NCI-H748 (cell line): ENCODE measurements at regions not wholly inside any gene's neighbourhood (a gene's known extent, or its start where the extent isn't known, plus 50 kb on each side); places are given as distances from the start of the nearest gene placed in this dataset.
"Not testable (repeated sequence)": the region's sequence is repeated elsewhere in the genome, so short reads cannot be mapped to it uniquely, and the experiment has no call there.

ENCODE experiments used
- DNase-seq: peaks from one replicate; lab custom pipeline; 2025; ENCODE audit not compliant: unreplicated experiment; lab: John Stamatoyannopoulos, UW

- no peak for DNase-seq
These were observed 205.6 kb upstream of the PTER start for GRCh38 chr10:16231176-16231575.

GRCh38 chr10:16231734-16232435 lies 204.9 kb upstream of the PTER start:
- DNase-seq = no peak

GRCh38 chr10:16232441-16232840 lies 204.4 kb upstream of the PTER start:
- DNase-seq = no peak

GRCh38 chr10:16234916-16235315 lies 201.9 kb upstream of the PTER start:
- DNase-seq = no peak

GRCh38 chr10:16242446-16242845 lies 194.4 kb upstream of the PTER start:
- DNase-seq = no peak

GRCh38 chr10:16242859-16243613 lies 193.8 kb upstream of the PTER start:
- DNase-seq = no peak

- not testable (repeated sequence) for DNase-seq
These were observed 186.7 kb upstream of the PTER start for GRCh38 chr10:16250136-16250535.

- DNase-seq = no peak
These were observed 180.5 kb upstream of the PTER start for GRCh38 chr10:16256336-16256735.

GRCh38 chr10:16258291-16259040 lies 178.3 kb upstream of the PTER start:
- DNase-seq = no peak

GRCh38 chr10:16259726-16260125 lies 177.1 kb upstream of the PTER start:
- no peak for DNase-seq

- no peak for DNase-seq
These were observed 176.4 kb upstream of the PTER start for GRCh38 chr10:16260388-16260787.

- DNase-seq = no peak
These were observed 165.2 kb upstream of the PTER start for GRCh38 chr10:16271571-16271970.

GRCh38 chr10:16274911-16275310 lies 161.9 kb upstream of the PTER start:
- DNase-seq = no peak

GRCh38 chr10:16280595-16280994 lies 156.2 kb upstream of the PTER start:
- DNase-seq = no peak

- DNase-seq = no peak
These were observed 144.4 kb upstream of the PTER start for GRCh38 chr10:16292366-16292765.

- no peak for DNase-seq
These were observed 139.7 kb upstream of the PTER start for GRCh38 chr10:16297069-16297468.

GRCh38 chr10:16297642-16298041 lies 139.2 kb upstream of the PTER start:
- DNase-seq = no peak

GRCh38 chr10:16304311-16304710 lies 132.5 kb upstream of the PTER start:
- no peak for DNase-seq

- no peak for DNase-seq
These were observed 126.4 kb upstream of the PTER start for GRCh38 chr10:16310440-16310839.

GRCh38 chr10:16314259-16314658 lies 122.6 kb upstream of the PTER start:
- no peak for DNase-seq

GRCh38 chr10:16316733-16317390 lies 119.9 kb upstream of the PTER start:
- DNase-seq = no peak
